Calu3 (cell line): ENCODE measurements at regions not wholly inside any gene's neighbourhood (a gene's known extent, or its start where the extent isn't known, plus 50 kb on each side); places are given as distances from the start of the nearest gene placed in this dataset.

ENCODE experiments used
- BruUV-seq: library from RNA; stranded (reverse); fragments of 400-500 nt; replicated peaks from 2 replicates; lab custom pipeline; 2021; lab: Mats Ljungman, UMichigan
- CTCF ChIA-PET: fragments of 300-600 bp; sonication (Branson Sonifier 250); formaldehyde crosslinking; loops from one replicate; lab custom pipeline; 2022; ENCODE audit warnings: antibody characterized with exemption; lab: Charles Lee
- DNase-seq: peaks from one replicate; pipeline ENCODE4 v3.0.0; 2022
- H3K27ac Mint-ChIP-seq: one replicate; pipeline ENCODE4 v1.8.0; 2022; ENCODE audit warnings: mixed read lengths; ENCODE audit not compliant: unreplicated experiment
- H3K27me3 Mint-ChIP-seq: one replicate; pipeline ENCODE4 v1.8.0; 2022; ENCODE audit warnings: mixed read lengths; ENCODE audit not compliant: unreplicated experiment
- H3K36me3 Mint-ChIP-seq: one replicate; pipeline ENCODE4 v1.8.0; 2022; ENCODE audit warnings: mild to moderate bottlenecking, moderate library complexity, mixed read lengths; ENCODE audit not compliant: insufficient read depth, unreplicated experiment
- H3K4me1 Mint-ChIP-seq: one replicate; pipeline ENCODE4 v1.8.0; 2022; ENCODE audit warnings: mild to moderate bottlenecking, low read depth, mixed read lengths; ENCODE audit not compliant: unreplicated experiment
- H3K4me3 Mint-ChIP-seq: one replicate; pipeline ENCODE4 v1.8.0; 2022; ENCODE audit warnings: mild to moderate bottlenecking, low read depth, moderate library complexity, mixed read lengths; ENCODE audit not compliant: unreplicated experiment
- H3K9me3 Mint-ChIP-seq: one replicate; pipeline ENCODE4 v1.8.0; 2022; ENCODE audit warnings: low read depth, mixed read lengths; ENCODE audit not compliant: unreplicated experiment
- CTCF ChIP-seq: fragments of 200-600 bp; IDR thresholded peaks from one replicate; pipeline ENCODE4 v1.8.0; 2022; ENCODE audit warnings: antibody characterized with exemption; ENCODE audit not compliant: unreplicated experiment
- intact Hi-C: fragments of 100-400 bp; cut with micrococcal nuclease; formaldehyde crosslinking; loops from one replicate; pipeline ENCODE4 v1.10.0; 2022; ENCODE audit not compliant: unreplicated experiment

- no TSS peak for BruUV-seq
Measured at GRCh38 chr7:128155100-128155740, 85.9 kb upstream of the LEP start.

GRCh38 chr7:128157906-128158305 lies 83.2 kb upstream of the LEP start:
- Mint-ChIP-seq H3K27ac (no peak overlapping the region), H3K36me3 (no peaks in the 10 kb centered on the region), H3K4me1 (peaks cover 2% of the 10 kb centered on the region), H3K4me3 (no peak overlapping the region), H3K9me3 (no peaks in the 10 kb centered on the region), H3K27me3 (peaks cover 55% of the 10 kb centered on the region)
- TF ChIP-seq CTCF, result no peak
- intact Hi-C loops, result no loop called here
- no TSS peak for BruUV-seq
- CTCF ChIA-PET, result no interaction called here
- no peak for DNase-seq

More at GRCh38 chr7:128155100-128155740, 85.9 kb upstream of the LEP start:
- no peak for DNase-seq
- H3K9me3 Mint-ChIP-seq, result no peaks in the 10 kb centered on the region
- H3K27ac Mint-ChIP-seq, result no peak overlapping the region
- peaks cover 61% of the 10 kb centered on the region for H3K27me3 Mint-ChIP-seq
- no peak for TF ChIP-seq CTCF
- intact Hi-C loops, result no loop called here
- no peaks in the 10 kb centered on the region for H3K4me1 Mint-ChIP-seq
- no peak overlapping the region for H3K4me3 Mint-ChIP-seq
- CTCF ChIA-PET, result interaction anchor here (0.6 kb wide), 1 partner anchor 154 kb away, joined by 3 read pairs; no protein-coding TSS in a partner anchor
- no peaks in the 10 kb centered on the region for H3K36me3 Mint-ChIP-seq

GRCh38 chr7:128158370-128158769 lies 82.7 kb upstream of the LEP start:
- Mint-ChIP-seq H3K36me3 (no peaks in the 10 kb centered on the region), H3K27me3 (peaks cover 50% of the 10 kb centered on the region), H3K27ac (no peak overlapping the region), H3K4me1 (peaks cover 6% of the 10 kb centered on the region), H3K4me3 (no peak overlapping the region), H3K9me3 (no peaks in the 10 kb centered on the region)
- BruUV-seq, result no TSS peak
- no peak for TF ChIP-seq CTCF
- intact Hi-C loops, result no loop called here
- DNase-seq, result no peak
- CTCF ChIA-PET, result no interaction called here

- H3K9me3 Mint-ChIP-seq, result no peaks in the 10 kb centered on the region
- H3K27ac Mint-ChIP-seq, result no peak overlapping the region
- peaks cover 56% of the 10 kb centered on the region for H3K27me3 Mint-ChIP-seq
- H3K4me3 Mint-ChIP-seq, result no peak overlapping the region
- CTCF ChIA-PET, result no interaction called here
- DNase-seq, result no peak
- TF ChIP-seq CTCF, result no peak
- intact Hi-C loops, result loop anchor here (5.0 kb wide), 1 partner anchor 573 kb away; the partner anchor contains the start of genes ARF5 and GCC1
- H3K36me3 Mint-ChIP-seq, result no peaks in the 10 kb centered on the region
- peaks cover 26% of the 10 kb centered on the region for H3K4me1 Mint-ChIP-seq
- BruUV-seq, result no TSS peak
Measured at GRCh38 chr7:128160296-128160695, 80.8 kb upstream of the LEP start.
